Psoas muscle (tissue), 7 donors: ENCODE measurements at regions not wholly inside any gene's neighbourhood (a gene's known extent, or its start where the extent isn't known, plus 50 kb on each side); places are given as distances from the start of the nearest gene placed in this dataset.

Experiments used
- ATAC-seq, 4 donors: fragments of 200-7000 bp; cut with Tn5 transposase; one replicate each; pipeline ENCODE4 v1.9.1; 2020; ENCODE audit warnings: moderate library complexity in 3 of 4, mild to moderate bottlenecking in 2 of 4
- DNase-seq, 2 donors: peaks; one replicate each; pipeline ENCODE4 v3.0.0-alpha.2; 2020
- H3K27ac ChIP-seq: fragments of 200-600 bp; one replicate; pipeline ENCODE4 v1.8.0; 2022
- H3K27me3 ChIP-seq, 3 donors: fragments of 200-600 bp in 1 of 3; one replicate each; pipeline versions ENCODE4 v1.6.1 to v1.8.0; 2013 to 2022; ENCODE audit warnings: low read length in 2 of 3, mild to moderate bottlenecking in 2 of 3, moderate library complexity in 1 of 3; ENCODE audit not compliant: insufficient read depth in 3 of 3
- H3K36me3 ChIP-seq, 2 donors: fragments of 200-600 bp in 1 of 2; one replicate each; pipeline versions ENCODE4 v1.6.1 to v1.8.0; 2013 to 2022; ENCODE audit warnings: low read depth in 1 of 2, mild to moderate bottlenecking in 1 of 2, moderate library complexity in 1 of 2; ENCODE audit not compliant: insufficient read depth in 1 of 2
- H3K4me1 ChIP-seq: fragments of 200-600 bp; one replicate; pipeline ENCODE4 v1.8.0; 2022
- H3K4me3 ChIP-seq: fragments of 200-600 bp; one replicate; pipeline ENCODE4 v1.8.0; 2022; ENCODE audit warnings: mild to moderate bottlenecking
- H3K9me3 ChIP-seq: fragments of 200-600 bp; one replicate; pipeline ENCODE4 v1.8.0; 2022
- WGBS, 3 donors: extraction: QIAGEN DNeasy Blood & Tissue Kit; methylation state at CpG; one replicate each; pipeline versions ENCODE4 v1.1.6 to v1.1.7; 2013; 5-methylcytosine and 5-hydroxymethylcytosine counted together
- intact Hi-C, 2 donors: fragments of 100-400 bp; cut with DNase I; formaldehyde crosslinking; loops; one replicate each; pipeline versions ENCODE4 v1.11.0 to v1.14.2; 2022
- TF ChIP-seq, protein P1 (sequence below): fragments of 200-600 bp; IDR thresholded peaks from one replicate; pipeline ENCODE4 v1.8.0; 2022; ENCODE audit warnings: antibody characterized with exemption
- donor health status: healthy with polysubstance abuse.
- donor health status: DM: no; HTN: no; CAD: no; lungs with moderate emphysema.
- donor health status: Bipolar disorder and iron deficiency.
- donor health status: healthy.
- donor health status: DM: yes; HTN: yes; CAD: no.
- donor health status: DM: no; HTN: no; CAD: no.
- donor health status: DM: yes; HTN: yes; CAD: no.

GRCh38 chr6:11428371-11428770 lies 109.2 kb upstream of the TMEM170B start:
- Histone ChIP-seq H3K27me3 (peaks cover 0 to 3% (median 1%) of the 10 kb centered on the region in 3 donors), H3K27ac (no peak overlapping the region), H3K4me1 (peaks cover 16% of the 10 kb centered on the region), H3K4me3 (no peak overlapping the region), H3K36me3 (no peaks in the 10 kb centered on the region), H3K9me3 (no peaks in the 10 kb centered on the region)
- DNase-seq: no peak
- WGBS, 3 donors: 40 to 49% (median 42%) methylated on average over 2 of the region's 2 CpGs
- TF ChIP-seq, protein P1, sequence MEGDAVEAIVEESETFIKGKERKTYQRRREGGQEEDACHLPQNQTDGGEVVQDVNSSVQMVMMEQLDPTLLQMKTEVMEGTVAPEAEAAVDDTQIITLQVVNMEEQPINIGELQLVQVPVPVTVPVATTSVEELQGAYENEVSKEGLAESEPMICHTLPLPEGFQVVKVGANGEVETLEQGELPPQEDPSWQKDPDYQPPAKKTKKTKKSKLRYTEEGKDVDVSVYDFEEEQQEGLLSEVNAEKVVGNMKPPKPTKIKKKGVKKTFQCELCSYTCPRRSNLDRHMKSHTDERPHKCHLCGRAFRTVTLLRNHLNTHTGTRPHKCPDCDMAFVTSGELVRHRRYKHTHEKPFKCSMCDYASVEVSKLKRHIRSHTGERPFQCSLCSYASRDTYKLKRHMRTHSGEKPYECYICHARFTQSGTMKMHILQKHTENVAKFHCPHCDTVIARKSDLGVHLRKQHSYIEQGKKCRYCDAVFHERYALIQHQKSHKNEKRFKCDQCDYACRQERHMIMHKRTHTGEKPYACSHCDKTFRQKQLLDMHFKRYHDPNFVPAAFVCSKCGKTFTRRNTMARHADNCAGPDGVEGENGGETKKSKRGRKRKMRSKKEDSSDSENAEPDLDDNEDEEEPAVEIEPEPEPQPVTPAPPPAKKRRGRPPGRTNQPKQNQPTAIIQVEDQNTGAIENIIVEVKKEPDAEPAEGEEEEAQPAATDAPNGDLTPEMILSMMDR: no peak
- intact Hi-C loops: no loop called here
- ATAC-seq: no peak

- H3K4me3 ChIP-seq: no peak overlapping the region
- no peak for ATAC-seq
- TF ChIP-seq, protein P1: no peak
- intact Hi-C loops: no loop called here
- H3K9me3 ChIP-seq: no peaks in the 10 kb centered on the region
- H3K4me1 ChIP-seq: peaks cover 10% of the 10 kb centered on the region
- H3K27me3 ChIP-seq: peaks cover 0 to 3% (median 1%) of the 10 kb centered on the region in 3 donors
- WGBS, 3 donors: 80 to 83% (median 81%) methylated on average over 10 of the region's 10 CpGs
- no peak for DNase-seq
- H3K27ac ChIP-seq: no peak overlapping the region
- H3K36me3 ChIP-seq: no peaks in the 10 kb centered on the region
Observed at GRCh38 chr6:11427723-11428245, 109.8 kb upstream of the TMEM170B start.

DNA sequence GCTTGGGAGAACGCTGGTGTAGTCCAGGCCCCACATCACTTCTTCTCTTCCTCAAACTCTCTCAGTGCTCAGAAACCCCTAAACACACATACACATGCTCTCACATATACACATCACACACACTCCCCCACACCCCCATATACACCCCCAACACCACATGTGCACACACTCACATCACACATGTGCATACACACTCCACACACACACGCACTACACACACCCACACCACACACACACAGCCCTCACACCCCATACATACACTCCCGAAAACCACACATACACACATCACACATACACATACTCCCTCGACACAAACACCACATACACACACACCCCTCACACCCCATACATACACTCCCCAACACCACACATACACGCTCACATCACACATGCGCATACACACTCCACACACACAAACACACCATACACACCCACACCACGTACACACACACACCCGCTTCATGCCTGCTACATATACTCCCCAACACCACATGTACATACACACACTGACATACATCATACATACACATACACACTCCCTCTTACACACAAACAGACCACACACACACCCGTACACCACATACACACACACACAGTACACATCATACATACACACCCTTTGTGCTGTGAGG lies 110.3 kb upstream of the TMEM170B start:
- 83 to 85% (median 84%) methylated on average over 9 of the region's 9 CpGs for WGBS, 3 donors
- H3K27me3 ChIP-seq: peaks cover 0 to 3% (median 1%) of the 10 kb centered on the region in 3 donors
- no peaks in the 10 kb centered on the region for H3K9me3 ChIP-seq
- no peak overlapping the region for H3K4me3 ChIP-seq
- no peak overlapping the region for H3K27ac ChIP-seq
- ATAC-seq (peak in 1 of 4 donors; percentile 5), DNase-seq (no peak)
- intact Hi-C loops: no loop called here
- TF ChIP-seq, protein P1: no peak
- H3K36me3 ChIP-seq: no peaks in the 10 kb centered on the region
- peaks cover 7% of the 10 kb centered on the region for H3K4me1 ChIP-seq

- H3K27ac ChIP-seq: no peak overlapping the region
- intact Hi-C loops: no loop called here
- ATAC-seq (peak in 2 of 4 donors; percentile 38 to 42), DNase-seq (peak in 1 of 2 donors; percentile 48)
- 78 to 84% (median 80%) methylated on average over 2 of the region's 2 CpGs for WGBS, 3 donors
- peaks cover 0 to 3% (median 1%) of the 10 kb centered on the region in 3 donors for H3K27me3 ChIP-seq
- no peaks in the 10 kb centered on the region for H3K36me3 ChIP-seq
- H3K4me3 ChIP-seq: no peak overlapping the region
- no peaks in the 10 kb centered on the region for H3K9me3 ChIP-seq
- TF ChIP-seq, protein P1: no peak
- peaks cover 7% of the 10 kb centered on the region for H3K4me1 ChIP-seq
Observed at GRCh38 chr6:11426571-11426970, 111.0 kb upstream of the TMEM170B start.
